Parathyroid adenoma (tissue), 2 donors: ENCODE measurements at regions not wholly inside any gene's neighbourhood (a gene's known extent, or its start where the extent isn't known, plus 50 kb on each side); places are given as distances from the start of the nearest gene placed in this dataset.

Experiments
- H2AFZ ChIP-seq: fragments of 300-600 bp; sonication (generic); one replicate; pipeline ENCODE4 v1.7.0; 2017; ENCODE audit warnings: antibody characterized with exemption, mild to moderate bottlenecking
- H3K27ac ChIP-seq: fragments of 300-600 bp; sonication (generic); one replicate; pipeline ENCODE4 v1.7.0; 2017
- H3K27me3 ChIP-seq: fragments of 300-600 bp; sonication (generic); one replicate; pipeline ENCODE4 v1.7.0; 2017; ENCODE audit warnings: low read length; ENCODE audit not compliant: control insufficient read depth, insufficient read depth
- H3K36me3 ChIP-seq: fragments of 300-600 bp; sonication (generic); one replicate; pipeline ENCODE4 v1.7.0; 2017; ENCODE audit warnings: low read length; ENCODE audit not compliant: control insufficient read depth, insufficient read depth
- H3K4me1 ChIP-seq: fragments of 300-600 bp; sonication (generic); one replicate; pipeline ENCODE4 v1.7.0; 2017; ENCODE audit warnings: control low read depth
- H3K4me2 ChIP-seq: fragments of 300-600 bp; sonication (generic); one replicate; pipeline ENCODE4 v1.7.0; 2017; ENCODE audit warnings: low read length
- H3K4me3 ChIP-seq: fragments of 300-600 bp; sonication (generic); one replicate; pipeline ENCODE4 v1.7.0; 2017; ENCODE audit warnings: low read depth, low read length
- H3K79me2 ChIP-seq: fragments of 300-600 bp; sonication (generic); one replicate; pipeline ENCODE4 v1.7.0; 2017; ENCODE audit warnings: control low read depth
- H3K9ac ChIP-seq: fragments of 300-600 bp; sonication (generic); one replicate; pipeline ENCODE4 v1.7.0; 2017; ENCODE audit warnings: mild to moderate bottlenecking
- H3K9me3 ChIP-seq: fragments of 300-600 bp; sonication (generic); one replicate; pipeline ENCODE4 v1.7.0; 2017; ENCODE audit warnings: low read length; ENCODE audit not compliant: control insufficient read depth
- CTCF ChIP-seq: fragments of 300-600 bp; sonication (generic); IDR thresholded peaks from one replicate; pipeline ENCODE4 v1.7.0; 2017; ENCODE audit warnings: antibody characterized with exemption, mild to moderate bottlenecking
- donor health status: primary hyperparathyroidism.

GRCh38 chr1:38534473-38534823 is 325.1 kb downstream of the RRAGC start:
- Histone ChIP-seq H3K27ac (no peak overlapping the region), H3K9ac (no peak overlapping the region), H2AFZ (no peak overlapping the region), H3K9me3 (no peaks in the 10 kb centered on the region), H3K4me2 (no peak overlapping the region), H3K4me1 (no peaks in the 10 kb centered on the region), H3K27me3 (no peaks in the 10 kb centered on the region), H3K36me3 (no peaks in the 10 kb centered on the region), H3K79me2 (no peaks in the 10 kb centered on the region), H3K4me3 (no peak overlapping the region)
- no peak for TF ChIP-seq CTCF

GRCh38 chr1:38533772-38534472 is 325.6 kb downstream of the RRAGC start:
- no peak overlapping the region for H3K4me3 ChIP-seq
- no peak for TF ChIP-seq CTCF
- no peak overlapping the region for H2AFZ ChIP-seq
- no peak overlapping the region for H3K4me2 ChIP-seq
- H3K27ac ChIP-seq, result no peak overlapping the region
- H3K4me1 ChIP-seq, result no peaks in the 10 kb centered on the region
- H3K9me3 ChIP-seq, result no peaks in the 10 kb centered on the region
- no peaks in the 10 kb centered on the region for H3K36me3 ChIP-seq
- H3K9ac ChIP-seq, result no peak overlapping the region
- no peaks in the 10 kb centered on the region for H3K27me3 ChIP-seq
- H3K79me2 ChIP-seq, result no peaks in the 10 kb centered on the region

- no peaks in the 10 kb centered on the region for H3K36me3 ChIP-seq
- no peak overlapping the region for H3K4me2 ChIP-seq
- no peaks in the 10 kb centered on the region for H3K4me1 ChIP-seq
- H3K79me2 ChIP-seq, result no peaks in the 10 kb centered on the region
- H3K4me3 ChIP-seq, result no peak overlapping the region
- H3K27me3 ChIP-seq, result no peaks in the 10 kb centered on the region
- H3K9me3 ChIP-seq, result no peaks in the 10 kb centered on the region
- H3K27ac ChIP-seq, result no peak overlapping the region
- H3K9ac ChIP-seq, result no peak overlapping the region
- no peak overlapping the region for H2AFZ ChIP-seq
- no peak for TF ChIP-seq CTCF
These were observed 328.6 kb downstream of the RRAGC start for GRCh38 chr1:38530957-38531356.

GRCh38 chr1:38529946-38530345 is 329.6 kb downstream of the RRAGC start:
- H3K36me3 ChIP-seq, result no peaks in the 10 kb centered on the region
- H2AFZ ChIP-seq, result no peak overlapping the region
- no peaks in the 10 kb centered on the region for H3K9me3 ChIP-seq
- H3K4me2 ChIP-seq, result no peak overlapping the region
- H3K79me2 ChIP-seq, result no peaks in the 10 kb centered on the region
- no peak overlapping the region for H3K4me3 ChIP-seq
- no peaks in the 10 kb centered on the region for H3K4me1 ChIP-seq
- no peak overlapping the region for H3K9ac ChIP-seq
- no peak for TF ChIP-seq CTCF
- H3K27ac ChIP-seq, result no peak overlapping the region
- no peaks in the 10 kb centered on the region for H3K27me3 ChIP-seq

GRCh38 chr1:38529391-38529790 is 330.2 kb downstream of the RRAGC start:
- H2AFZ ChIP-seq, result no peak overlapping the region
- no peak overlapping the region for H3K9ac ChIP-seq
- no peak overlapping the region for H3K27ac ChIP-seq
- no peaks in the 10 kb centered on the region for H3K9me3 ChIP-seq
- no peak overlapping the region for H3K4me2 ChIP-seq
- H3K4me3 ChIP-seq, result no peak overlapping the region
- H3K4me1 ChIP-seq, result no peaks in the 10 kb centered on the region
- no peak for TF ChIP-seq CTCF
- no peaks in the 10 kb centered on the region for H3K27me3 ChIP-seq
- no peaks in the 10 kb centered on the region for H3K79me2 ChIP-seq
- H3K36me3 ChIP-seq, result no peaks in the 10 kb centered on the region
